Forelimb muscle (tissue), 1 donor: ENCODE measurements at regions not wholly inside any gene's neighbourhood (a gene's known extent, or its start where the extent isn't known, plus 50 kb on each side); places are given as distances from the start of the nearest gene placed in this dataset.
"Not testable (repeated sequence)": the region's sequence is repeated elsewhere in the genome, so short reads cannot be mapped to it uniquely, and the experiment has no call there.

Experiments used
- DNase-seq: peaks from one replicate; pipeline ENCODE4 v3.0.0-alpha.2; 2013; ENCODE audit warnings: low read depth

- no peak for DNase-seq
These were observed 632.5 kb upstream of the MMS22L start for GRCh38 chr6:97915537-97915936.

GRCh38 chr6:97917369-97917768, 634.4 kb upstream of the MMS22L start:
- DNase-seq: no peak

GRCh38 chr6:97919046-97919445, 636.0 kb upstream of the MMS22L start:
- no peak for DNase-seq

- DNase-seq: no peak
These were observed 636.6 kb upstream of the MMS22L start for GRCh38 chr6:97919631-97920030.

GRCh38 chr6:97923249-97923648, 640.2 kb upstream of the MMS22L start:
- no peak for DNase-seq

GRCh38 chr6:97925504-97925903, 642.5 kb upstream of the MMS22L start:
- no peak for DNase-seq

GRCh38 chr6:97939440-97940168, 656.6 kb upstream of the MMS22L start:
- DNase-seq: no peak

- no peak for DNase-seq
These were observed 664.8 kb upstream of the MMS22L start for GRCh38 chr6:97947841-97948240.

- no peak for DNase-seq
These were observed 675.1 kb upstream of the MMS22L start for GRCh38 chr6:97958134-97958533.

- no peak for DNase-seq
These were observed 680.2 kb upstream of the MMS22L start for GRCh38 chr6:97963193-97963592.

GRCh38 chr6:97969065-97969464, 686.0 kb upstream of the MMS22L start:
- DNase-seq: no peak

- no peak for DNase-seq
These were observed 694.1 kb upstream of the MMS22L start for GRCh38 chr6:97977084-97977483.

- DNase-seq: no peak
These were observed 695.8 kb upstream of the MMS22L start for GRCh38 chr6:97978855-97979271.

GRCh38 chr6:97979285-97979684, 696.3 kb upstream of the MMS22L start:
- not testable (repeated sequence) for DNase-seq

- DNase-seq: no peak
These were observed 706.4 kb upstream of the MMS22L start for GRCh38 chr6:97989451-97989850.

- no peak for DNase-seq
These were observed 712.1 kb upstream of the MMS22L start for GRCh38 chr6:97995158-97995557.

GRCh38 chr6:98002678-98003077, 719.7 kb upstream of the MMS22L start:
- DNase-seq: no peak

- no peak for DNase-seq
These were observed 731.6 kb upstream of the MMS22L start for GRCh38 chr6:98014442-98015201.

- DNase-seq: no peak
These were observed 733.5 kb upstream of the MMS22L start for GRCh38 chr6:98016565-98016964.

- DNase-seq: no peak
These were observed 737.2 kb upstream of the MMS22L start for GRCh38 chr6:98020222-98020621.

- no peak for DNase-seq
These were observed 741.3 kb upstream of the MMS22L start for GRCh38 chr6:98024359-98024758.

GRCh38 chr6:98027898-98028297, 744.9 kb upstream of the MMS22L start:
- no peak for DNase-seq

GRCh38 chr6:98033617-98034016, 750.6 kb upstream of the MMS22L start:
- DNase-seq: no peak
